IMR-90 (cell line): ENCODE measurements at regions not wholly inside any gene's neighbourhood (a gene's known extent, or its start where the extent isn't known, plus 50 kb on each side); places are given as distances from the start of the nearest gene placed in this dataset.
A peak's percentile ranks its signal among the peaks of the same experiment; 100 is the strongest.

Experiments
- ATAC-seq: fragments of 200-7000 bp; cut with Tn5 transposase; 2 replicates; pipeline ENCODE4 v1.9.1; 2020; ENCODE audit warnings: low read depth, mild to moderate bottlenecking, moderate library complexity
- BruUV-seq: library from RNA; stranded (reverse); fragments of 400-500 nt; replicated peaks from 2 replicates; lab custom pipeline; 2021; lab: Mats Ljungman, UMichigan
- CTCF ChIA-PET: fragments of 300-600 bp; formaldehyde crosslinking; extraction: SDS; loops from one replicate; lab custom pipeline; 2021; ENCODE audit warnings: antibody characterized with exemption; lab: Yijun Ruan, JAX
- POLR2A ChIA-PET: fragments of 300-600 bp; sonication (Branson Sonifier 250); formaldehyde crosslinking; loops from one replicate; lab custom pipeline; 2022; ENCODE audit warnings: antibody characterized with exemption; ENCODE audit not compliant: unreplicated experiment; lab: Charles Lee
- DNase-seq: peaks from one replicate; pipeline ENCODE4 v3.0.0; 2013
- H2AFZ ChIP-seq: replicated peaks from 2 replicates; pipeline ENCODE3; 2013; ENCODE audit warnings: low read length, mild to moderate bottlenecking; ENCODE audit not compliant: poor library complexity
- H2AK5ac ChIP-seq: 2 replicates; pipeline ENCODE4 v1.6.1; 2013; ENCODE audit warnings: low read depth, low read length, inconsistent platforms
- H2AK9ac ChIP-seq: replicated peaks from 2 replicates; pipeline ENCODE3; 2013; ENCODE audit warnings: mild to moderate bottlenecking, low read depth, low read length, moderate library complexity; ENCODE audit not compliant: poor library complexity
- H2BK120ac ChIP-seq: 2 replicates; pipeline ENCODE4 v1.6.1; 2013; ENCODE audit warnings: low read depth, low read length, inconsistent platforms
- H2BK15ac ChIP-seq: 3 replicates; pipeline ENCODE4 v1.6.1; 2013; ENCODE audit warnings: low read depth, low read length, inconsistent platforms
- H2BK20ac ChIP-seq: 2 replicates; pipeline ENCODE4 v1.6.1; 2013; ENCODE audit warnings: low read depth, mild to moderate bottlenecking, inconsistent platforms, low read length, moderate library complexity
- H2BK5ac ChIP-seq: 2 replicates; pipeline ENCODE4 v1.6.1; 2013; ENCODE audit warnings: mild to moderate bottlenecking, low read depth, low read length, inconsistent platforms; ENCODE audit not compliant: poor library complexity, severe bottlenecking
- H3K14ac ChIP-seq: replicated peaks from 2 replicates; pipeline ENCODE4 v1.6.1; 2013; ENCODE audit warnings: low read depth, low read length, inconsistent platforms
- H3K18ac ChIP-seq: 2 replicates; pipeline ENCODE4 v1.6.1; 2013; ENCODE audit warnings: low read depth, low read length, control low read depth
- H3K23ac ChIP-seq: 2 replicates; pipeline ENCODE4 v1.6.1; 2013; ENCODE audit warnings: low read depth, low read length, inconsistent platforms
- H3K27ac ChIP-seq: 2 replicates; pipeline ENCODE4 v1.5.1; 2013; ENCODE audit warnings: mild to moderate bottlenecking, control low read depth, low read length; ENCODE audit not compliant: insufficient read depth
- H3K27me3 ChIP-seq: 2 replicates; pipeline ENCODE4 v1.6.1; 2013; ENCODE audit warnings: low read length; ENCODE audit not compliant: control insufficient read depth, insufficient read depth
- H3K36me3 ChIP-seq: 2 replicates; pipeline ENCODE4 v1.6.1; 2013; ENCODE audit warnings: low read length, mixed read lengths; ENCODE audit not compliant: control insufficient read depth, insufficient read depth
- H3K4ac ChIP-seq: 2 replicates; pipeline ENCODE4 v1.6.1; 2013; ENCODE audit warnings: low read depth, low read length, inconsistent platforms
- H3K4me1 ChIP-seq: 2 replicates; pipeline ENCODE4 v1.6.1; 2013; ENCODE audit warnings: low read length, mixed read lengths; ENCODE audit not compliant: control insufficient read depth, insufficient read depth
- H3K4me2 ChIP-seq: 2 replicates; pipeline ENCODE4 v1.6.1; 2013; ENCODE audit warnings: low read depth, mild to moderate bottlenecking, control low read depth, low read length, moderate library complexity
- H3K4me3 ChIP-seq: 2 replicates; pipeline ENCODE4 v1.5.1; 2013; ENCODE audit warnings: low read depth, mild to moderate bottlenecking, control low read depth, low read length, moderate library complexity; ENCODE audit not compliant: insufficient read depth
- H3K56ac ChIP-seq: 2 replicates; pipeline ENCODE4 v1.6.1; 2013; ENCODE audit warnings: low read length, inconsistent platforms; ENCODE audit not compliant: insufficient read depth; ENCODE audit errors: extremely low read depth
- H3K79me1 ChIP-seq, 2 experiments: 2 replicates each; pipeline ENCODE4 v1.6.1; 2013; ENCODE audit warnings: low read length in 2 of 2, inconsistent platforms in 1 of 2, low read depth in 1 of 2
- H3K9ac ChIP-seq: 2 replicates; pipeline ENCODE4 v1.6.1; 2013; ENCODE audit warnings: low read depth, low read length, control low read depth
- H3K9me1 ChIP-seq: 2 replicates; pipeline ENCODE4 v1.6.1; 2013; ENCODE audit warnings: low read length, inconsistent platforms; ENCODE audit not compliant: insufficient read depth
- H3K9me3 ChIP-seq: 2 replicates; pipeline ENCODE4 v1.6.1; 2013; ENCODE audit warnings: low read length; ENCODE audit not compliant: control insufficient read depth, insufficient read depth
- H4K20me1 ChIP-seq: 2 replicates; pipeline ENCODE4 v1.6.1; 2013; ENCODE audit warnings: low read length, inconsistent platforms; ENCODE audit not compliant: insufficient read depth
- H4K5ac ChIP-seq: 2 replicates; pipeline ENCODE4 v1.6.1; 2013; ENCODE audit warnings: mild to moderate bottlenecking, low read depth, low read length, control low read depth
- H4K8ac ChIP-seq, 2 experiments: 2 replicates each; pipeline ENCODE4 v1.6.1; 2013; ENCODE audit warnings: low read depth in 2 of 2, low read length in 2 of 2, control low read depth in 1 of 2, inconsistent platforms in 1 of 2
- H4K91ac ChIP-seq: 2 replicates; pipeline ENCODE4 v1.6.1; 2013; ENCODE audit warnings: low read depth, low read length, inconsistent platforms; ENCODE audit not compliant: insufficient read depth
- BHLHE40 ChIP-seq: fragments of 150-350 bp; IDR thresholded peaks from 2 replicates; pipeline ENCODE4 v1.6.1; 2016; ENCODE audit warnings: mild to moderate bottlenecking, low read depth, low read length
- FOS ChIP-seq: fragments of 150-350 bp; IDR thresholded peaks from 2 replicates; pipeline ENCODE4 v1.6.1; 2016; ENCODE audit warnings: low read depth, low read length
- MAZ ChIP-seq: IDR thresholded peaks from 2 replicates; pipeline ENCODE4 v1.6.1; 2012; ENCODE audit warnings: low read depth, mild to moderate bottlenecking, low read length, improper control_type of control experiment, moderate library complexity, borderline replicate concordance
- MXI1 ChIP-seq: IDR thresholded peaks from 2 replicates; pipeline ENCODE4 v1.6.1; 2012; ENCODE audit warnings: low read depth, mild to moderate bottlenecking, low read length, moderate library complexity, borderline replicate concordance
- RAD21 ChIP-seq: IDR thresholded peaks from 2 replicates; pipeline ENCODE4 v1.6.1; 2012; ENCODE audit warnings: low read length, improper control_type of control experiment
- RCOR1 ChIP-seq: IDR thresholded peaks from 2 replicates; pipeline ENCODE4 v1.6.1; 2012; ENCODE audit warnings: mild to moderate bottlenecking, low read length, improper control_type of control experiment; ENCODE audit not compliant: insufficient replicate concordance
- RFX5 ChIP-seq: IDR thresholded peaks from 2 replicates; pipeline ENCODE4 v1.8.0; 2012; ENCODE audit warnings: low read depth, mild to moderate bottlenecking, low read length, moderate library complexity
- WGBS, 2 experiments: methylation state at CpG; one replicate each; pipeline versions ENCODE4 v1.1.5 to v1.1.7; 2013; ENCODE audit warnings: missing lambda C conversion rate in 2 of 2; ENCODE audit not compliant: insufficient read length in 1 of 2; ENCODE audit errors: extremely low coverage in 2 of 2; 5-methylcytosine and 5-hydroxymethylcytosine counted together
- dilution Hi-C: fragments of 300-500 bp; cut with HindIII; formaldehyde crosslinking; loops from one replicate; pipeline ENCODE4 v1.14.3; 2018; ENCODE audit warnings: low sequenced_read_pairs; ENCODE audit not compliant: unreplicated experiment
- in situ Hi-C: fragments of 300-500 bp; cut with MboI; formaldehyde crosslinking; loops from 3 replicates; pipeline ENCODE4 v1.14.3; 2019; ENCODE audit warnings: low sequenced_read_pairs, inconsistent platforms, mixed read lengths
- intact Hi-C: fragments of 100-400 bp; cut with micrococcal nuclease; formaldehyde crosslinking; loops from 2 replicates; pipeline ENCODE4 v1.10.0; 2022
- TF ChIP-seq, protein P1 (sequence below): fragments of 150-350 bp; IDR thresholded peaks from 2 replicates; pipeline ENCODE4 v1.6.1; 2016; ENCODE audit warnings: low read depth, mild to moderate bottlenecking, low read length, moderate library complexity, borderline replicate concordance
- TF ChIP-seq, protein P2 (sequence below): conservative IDR thresholded peaks from 2 replicates; pipeline ENCODE4 v1.5.1; 2012; ENCODE audit warnings: mild to moderate bottlenecking, low read depth, low read length, improper control_type of control experiment

DNA sequence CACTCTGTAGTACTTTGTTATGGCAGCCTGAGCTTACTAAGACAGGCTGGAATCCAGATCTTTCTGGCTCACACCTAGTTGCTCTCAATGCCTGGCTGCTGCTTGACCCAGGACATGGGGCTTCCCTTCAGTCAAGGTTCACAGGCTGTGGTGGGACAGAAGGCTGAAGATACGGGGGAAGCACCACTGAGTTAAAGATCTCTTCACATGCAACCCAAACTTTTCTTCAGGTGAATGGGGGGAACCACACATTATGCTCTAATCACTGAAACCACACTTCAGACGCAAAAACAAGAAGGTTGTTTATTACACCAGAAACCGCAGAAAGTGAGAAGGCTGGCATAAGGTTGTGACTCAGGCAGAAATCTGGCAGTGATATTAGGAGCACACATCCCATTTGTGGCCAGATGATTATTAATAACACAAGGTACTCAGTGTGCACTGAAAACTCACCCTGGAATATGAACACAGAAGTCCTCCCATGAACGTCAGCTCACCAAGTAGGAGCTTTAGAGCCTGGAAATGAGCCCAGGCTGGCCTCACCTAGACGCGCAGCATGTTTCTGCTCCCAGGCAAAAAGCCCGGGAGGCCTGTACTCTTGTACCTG lies 230.5 kb upstream of the CHRNA7 start:
- H2AK9ac ChIP-seq = peak overlapping the region; percentile 55
- no peak overlapping the region for H4K8ac ChIP-seq
- dilution Hi-C loops = no loop called here
- no peak overlapping the region for H3K56ac ChIP-seq
- no TSS peak for BruUV-seq
- no peak overlapping the region for H3K14ac ChIP-seq
- H2AK5ac ChIP-seq = no peak overlapping the region
- no peak overlapping the region for H3K27ac ChIP-seq
- H3K36me3 ChIP-seq = no peaks in the 10 kb centered on the region
- no peak for TF ChIP-seq RAD21
- TF ChIP-seq, protein P1, sequence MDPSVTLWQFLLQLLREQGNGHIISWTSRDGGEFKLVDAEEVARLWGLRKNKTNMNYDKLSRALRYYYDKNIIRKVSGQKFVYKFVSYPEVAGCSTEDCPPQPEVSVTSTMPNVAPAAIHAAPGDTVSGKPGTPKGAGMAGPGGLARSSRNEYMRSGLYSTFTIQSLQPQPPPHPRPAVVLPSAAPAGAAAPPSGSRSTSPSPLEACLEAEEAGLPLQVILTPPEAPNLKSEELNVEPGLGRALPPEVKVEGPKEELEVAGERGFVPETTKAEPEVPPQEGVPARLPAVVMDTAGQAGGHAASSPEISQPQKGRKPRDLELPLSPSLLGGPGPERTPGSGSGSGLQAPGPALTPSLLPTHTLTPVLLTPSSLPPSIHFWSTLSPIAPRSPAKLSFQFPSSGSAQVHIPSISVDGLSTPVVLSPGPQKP = no peak
- no peak for TF ChIP-seq MXI1
- no peak for TF ChIP-seq BHLHE40
- no peak for TF ChIP-seq RCOR1
- TF ChIP-seq RFX5 = no peak
- no peak for TF ChIP-seq FOS
- TF ChIP-seq, protein P2, sequence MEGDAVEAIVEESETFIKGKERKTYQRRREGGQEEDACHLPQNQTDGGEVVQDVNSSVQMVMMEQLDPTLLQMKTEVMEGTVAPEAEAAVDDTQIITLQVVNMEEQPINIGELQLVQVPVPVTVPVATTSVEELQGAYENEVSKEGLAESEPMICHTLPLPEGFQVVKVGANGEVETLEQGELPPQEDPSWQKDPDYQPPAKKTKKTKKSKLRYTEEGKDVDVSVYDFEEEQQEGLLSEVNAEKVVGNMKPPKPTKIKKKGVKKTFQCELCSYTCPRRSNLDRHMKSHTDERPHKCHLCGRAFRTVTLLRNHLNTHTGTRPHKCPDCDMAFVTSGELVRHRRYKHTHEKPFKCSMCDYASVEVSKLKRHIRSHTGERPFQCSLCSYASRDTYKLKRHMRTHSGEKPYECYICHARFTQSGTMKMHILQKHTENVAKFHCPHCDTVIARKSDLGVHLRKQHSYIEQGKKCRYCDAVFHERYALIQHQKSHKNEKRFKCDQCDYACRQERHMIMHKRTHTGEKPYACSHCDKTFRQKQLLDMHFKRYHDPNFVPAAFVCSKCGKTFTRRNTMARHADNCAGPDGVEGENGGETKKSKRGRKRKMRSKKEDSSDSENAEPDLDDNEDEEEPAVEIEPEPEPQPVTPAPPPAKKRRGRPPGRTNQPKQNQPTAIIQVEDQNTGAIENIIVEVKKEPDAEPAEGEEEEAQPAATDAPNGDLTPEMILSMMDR = no peak
- no peak for TF ChIP-seq MAZ
- H4K5ac ChIP-seq = no peak overlapping the region
- no peaks in the 10 kb centered on the region for H4K20me1 ChIP-seq
- WGBS, 2 experiments = 67% methylated on average over 5 of the region's 7 CpGs; no CpG with 5 or more reads in 1 of the 2 experiments
- intact Hi-C loops = no loop called here
- DNase-seq = no peak
- no peaks in the 10 kb centered on the region for H3K9me1 ChIP-seq
- H3K9me3 ChIP-seq = no peaks in the 10 kb centered on the region
- no peak overlapping the region for H3K4ac ChIP-seq
- H2BK15ac ChIP-seq = no peak overlapping the region
- H2BK5ac ChIP-seq = no peak overlapping the region
- no peaks in the 10 kb centered on the region for H3K4me1 ChIP-seq
- no peak overlapping the region for H3K9ac ChIP-seq
- CTCF ChIA-PET = no interaction called here
- no peak overlapping the region for H3K4me3 ChIP-seq
- no peak overlapping the region for H3K23ac ChIP-seq
- H2BK20ac ChIP-seq = no peak overlapping the region
- POLR2A ChIA-PET = no interaction called here
- no peak overlapping the region for H3K18ac ChIP-seq
- no peaks in the 10 kb centered on the region for H3K27me3 ChIP-seq
- in situ Hi-C loops = no loop called here
- no peaks in the 10 kb centered on the region for H3K79me1 ChIP-seq
- ATAC-seq = no peak
- H2AFZ ChIP-seq = no peak overlapping the region
- no peak overlapping the region for H4K91ac ChIP-seq
- H3K4me2 ChIP-seq = no peak overlapping the region
- no peak overlapping the region for H2BK120ac ChIP-seq
